Aorta (tissue), 5 donors: ENCODE measurements at regions not wholly inside any gene's neighbourhood (a gene's known extent, or its start where the extent isn't known, plus 50 kb on each side); places are given as distances from the start of the nearest gene placed in this dataset.

Experiments
- ATAC-seq: fragments of 200-7000 bp; cut with Tn5 transposase; one replicate; pipeline ENCODE4 v1.9.1; 2022; ENCODE audit warnings: moderate library complexity; ENCODE audit not compliant: low FRiP score
- DNase-seq, 2 donors: peaks; one replicate each; pipeline ENCODE4 v3.0.0-alpha.2; 2020
- H3K27ac ChIP-seq, 2 donors: one replicate each; pipeline ENCODE4 v1.5.1; 2013; ENCODE audit warnings: low read length in 2 of 2, mild to moderate bottlenecking in 2 of 2, moderate library complexity in 2 of 2, control low read depth in 1 of 2, inconsistent platforms in 1 of 2, low read depth in 1 of 2
- H3K27me3 ChIP-seq, 2 donors: one replicate each; pipeline ENCODE4 v1.6.1; 2013; ENCODE audit warnings: control low read depth in 1 of 2, low read length in 1 of 2, mild to moderate bottlenecking in 1 of 2, moderate library complexity in 1 of 2; ENCODE audit not compliant: insufficient read depth in 2 of 2, control insufficient read depth in 1 of 2
- H3K36me3 ChIP-seq, 2 donors: one replicate each; pipeline ENCODE4 v1.6.1; 2013; ENCODE audit warnings: control low read depth in 1 of 2, low read length in 1 of 2, mild to moderate bottlenecking in 1 of 2; ENCODE audit not compliant: insufficient read depth in 2 of 2, control insufficient read depth in 1 of 2
- H3K4me1 ChIP-seq, 2 donors: one replicate each; pipeline ENCODE4 v1.6.1; 2013; ENCODE audit warnings: low read length in 2 of 2, control low read depth in 1 of 2, mild to moderate bottlenecking in 1 of 2, moderate library complexity in 1 of 2; ENCODE audit not compliant: insufficient read depth in 2 of 2, control insufficient read depth in 1 of 2
- H3K4me3 ChIP-seq, 2 donors: one replicate each; pipeline ENCODE4 v1.5.1; 2013; ENCODE audit warnings: low read length in 2 of 2, control low read depth in 1 of 2, mild to moderate bottlenecking in 1 of 2
- H3K9me3 ChIP-seq: one replicate; pipeline ENCODE4 v1.6.1; 2013; ENCODE audit warnings: mild to moderate bottlenecking, low read length; ENCODE audit not compliant: control insufficient read depth
- WGBS, 2 donors: extraction: QIAGEN DNeasy Blood & Tissue Kit; methylation state at CpG; one replicate each; pipeline ENCODE4 v1.1.7; 2013; 5-methylcytosine and 5-hydroxymethylcytosine counted together
- intact Hi-C, 2 donors: fragments of 100-400 bp; cut with DNase I; formaldehyde crosslinking; loops; one replicate each; pipeline versions ENCODE4 v1.14.2 to v1.15.0; 2022
- donor health status: healthy with polysubstance abuse.
- donor health status: Bipolar disorder and iron deficiency.
- donor health status: DM: no; HTN: no; CAD: no.
- donor health status: DM: no; HTN: no; CAD: no.
- donor health status: DM: yes; HTN: yes; CAD: no.

DNA sequence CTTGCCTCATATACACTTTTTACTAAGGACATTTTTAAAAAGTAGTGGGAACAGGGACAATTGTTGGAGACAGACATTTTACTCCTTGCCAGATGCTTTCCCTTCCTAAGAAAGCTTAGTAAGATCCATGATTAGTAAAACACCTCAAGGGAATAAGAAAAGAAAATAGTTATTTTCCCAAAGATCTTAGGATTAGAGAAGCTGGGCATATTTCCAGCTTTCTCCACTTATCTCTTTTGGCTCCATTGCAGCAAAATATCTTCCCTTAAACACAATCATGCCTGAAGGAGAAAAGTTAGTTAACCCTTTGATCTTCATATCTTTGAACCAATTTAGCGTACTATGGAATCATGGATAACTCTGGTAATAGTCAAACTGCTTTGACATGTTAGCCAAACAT lies 257.9 kb downstream of the PCDH18 start:
- no peak overlapping the region for H3K4me3 ChIP-seq
- intact Hi-C loops: no loop called here

DNA sequence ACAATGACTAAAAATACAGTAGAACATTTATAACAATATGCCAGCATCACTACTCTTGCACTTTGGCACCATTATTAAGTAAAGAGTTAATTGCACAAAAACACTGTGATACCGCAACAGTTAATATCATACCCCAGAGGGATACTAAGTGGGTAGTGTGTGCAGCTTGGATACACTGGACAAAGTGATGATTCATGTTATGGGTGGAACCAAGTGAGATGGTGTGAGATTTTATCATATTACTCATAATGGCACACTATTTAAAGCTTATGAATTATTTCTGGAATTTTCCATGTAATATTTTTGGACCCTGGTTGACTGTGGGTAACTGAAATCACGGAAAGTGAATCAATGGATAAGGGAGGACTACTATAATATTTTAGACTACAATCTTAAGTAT lies 265.3 kb downstream of the PCDH18 start:
- no peak overlapping the region for H3K4me3 ChIP-seq
- H3K9me3 ChIP-seq: no peaks in the 10 kb centered on the region
- H3K4me1 ChIP-seq: peaks cover 2 to 3% of the 10 kb centered on the region in 2 donors
- H3K27me3 ChIP-seq: no peaks in the 10 kb centered on the region
- WGBS, 2 donors: 16% methylated on average over 2 of the region's 2 CpGs
- intact Hi-C loops: loop anchor here in 1 of 2 donors (10.0 kb wide), 1 partner anchor 108 kb away; no protein-coding TSS in a partner anchor
- no peaks in the 10 kb centered on the region for H3K36me3 ChIP-seq
- no peak for DNase-seq
- ATAC-seq: peak; percentile 87
- peak overlapping the region in 1 of 2 donors; percentile 57 for H3K27ac ChIP-seq

More for the DNA sequence above, 257.9 kb downstream of the PCDH18 start:
- Histone ChIP-seq H3K27me3 (no peaks in the 10 kb centered on the region), H3K27ac (no peak overlapping the region), H3K9me3 (no peaks in the 10 kb centered on the region), H3K4me1 (no peaks in the 10 kb centered on the region), H3K36me3 (no peaks in the 10 kb centered on the region)
- DNase-seq (no peak), ATAC-seq (no peak)
- 15 to 40% methylated on average over 1 of the region's 1 CpG for WGBS, 2 donors

DNA sequence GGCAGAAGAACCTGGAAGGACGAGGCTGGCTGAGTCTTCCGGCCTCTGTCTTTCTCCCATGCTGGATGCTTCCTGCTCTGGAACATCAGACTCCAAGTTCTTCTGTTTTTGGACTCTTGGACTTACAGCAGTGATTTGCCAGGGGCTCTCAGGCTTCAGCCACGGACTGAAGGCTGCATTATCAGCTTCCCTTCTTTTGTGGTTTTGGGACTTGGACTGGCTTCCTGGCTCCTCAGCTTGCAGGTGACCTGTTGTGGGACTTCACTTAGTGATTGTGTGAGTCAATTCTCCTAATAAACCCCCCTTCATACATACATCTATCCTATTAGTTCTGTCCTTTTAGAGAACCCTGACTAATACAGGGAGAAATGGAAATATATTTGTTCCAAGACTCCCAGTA lies 265.8 kb downstream of the PCDH18 start:
- Histone ChIP-seq H3K4me3 (no peak overlapping the region), H3K9me3 (no peaks in the 10 kb centered on the region), H3K27me3 (no peaks in the 10 kb centered on the region), H3K4me1 (peaks cover 2 to 3% of the 10 kb centered on the region in 2 donors), H3K36me3 (no peaks in the 10 kb centered on the region), H3K27ac (no peak overlapping the region)
- intact Hi-C loops: loop anchor here in 1 of 2 donors (10.0 kb wide), 1 partner anchor 108 kb away; no protein-coding TSS in a partner anchor
- DNase-seq (peak in 1 of 2 donors; percentile 37), ATAC-seq (no peak)
- WGBS, 2 donors: 54 to 56% methylated on average over 3 of the region's 3 CpGs

DNA sequence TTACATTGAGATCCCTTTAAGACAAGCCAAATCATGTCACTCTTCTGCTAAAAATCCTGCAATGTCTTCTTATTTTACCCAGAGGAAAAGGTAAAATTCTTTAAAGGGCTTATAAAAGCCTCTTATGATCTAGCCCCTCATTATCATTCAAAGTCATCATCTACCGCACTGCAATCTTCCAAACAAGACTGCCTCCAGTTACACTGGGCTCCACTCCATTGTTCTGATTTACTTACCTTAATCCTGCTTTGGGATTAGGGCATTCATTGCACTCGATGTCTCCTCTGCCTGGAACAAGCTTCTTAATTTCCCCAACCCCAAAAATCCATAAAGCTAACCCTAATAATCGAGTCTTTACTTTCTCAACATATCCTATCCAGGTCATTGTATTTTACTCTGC lies 269.1 kb downstream of the PCDH18 start:
- WGBS, 2 donors: 93 to 95% methylated on average over 3 of the region's 3 CpGs
- ATAC-seq: no peak

DNA sequence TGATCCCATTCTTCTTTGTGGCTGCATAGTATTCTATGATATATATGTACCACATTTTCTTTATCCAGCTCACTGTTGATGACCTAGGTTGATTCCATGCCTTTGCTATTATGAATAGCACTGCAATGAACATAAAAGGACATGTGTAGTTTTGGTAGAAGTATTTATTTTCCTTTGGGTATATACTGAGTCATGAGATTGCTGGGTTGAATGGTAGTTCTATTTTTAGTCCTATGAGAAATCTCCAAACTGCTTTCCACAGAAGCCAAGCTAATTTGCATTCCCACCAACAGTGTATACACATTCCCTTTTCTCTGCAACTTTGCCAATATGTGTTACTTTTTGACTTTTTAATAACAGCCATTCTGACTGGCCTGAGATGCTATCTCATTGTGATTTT lies 278.3 kb downstream of the PCDH18 start:
- DNase-seq: no peak
- H3K4me1 ChIP-seq: no peaks in the 10 kb centered on the region
- H3K27me3 ChIP-seq: no peaks in the 10 kb centered on the region
- ATAC-seq: no peak
- H3K9me3 ChIP-seq: no peaks in the 10 kb centered on the region
- no peak overlapping the region for H3K4me3 ChIP-seq
- no peaks in the 10 kb centered on the region for H3K36me3 ChIP-seq
- H3K27ac ChIP-seq: no peak overlapping the region
- intact Hi-C loops: no loop called here

More for the DNA sequence above, 269.1 kb downstream of the PCDH18 start:
- intact Hi-C loops: loop anchor here in 1 of 2 donors (10.0 kb wide), 1 partner anchor 112 kb away; no protein-coding TSS in a partner anchor
- no peak for DNase-seq
- H3K9me3 ChIP-seq: no peaks in the 10 kb centered on the region
- peaks cover 2 to 3% of the 10 kb centered on the region in 2 donors for H3K4me1 ChIP-seq
- H3K27ac ChIP-seq: no peak overlapping the region
- H3K27me3 ChIP-seq: no peaks in the 10 kb centered on the region
- no peaks in the 10 kb centered on the region for H3K36me3 ChIP-seq
- no peak overlapping the region for H3K4me3 ChIP-seq

DNA sequence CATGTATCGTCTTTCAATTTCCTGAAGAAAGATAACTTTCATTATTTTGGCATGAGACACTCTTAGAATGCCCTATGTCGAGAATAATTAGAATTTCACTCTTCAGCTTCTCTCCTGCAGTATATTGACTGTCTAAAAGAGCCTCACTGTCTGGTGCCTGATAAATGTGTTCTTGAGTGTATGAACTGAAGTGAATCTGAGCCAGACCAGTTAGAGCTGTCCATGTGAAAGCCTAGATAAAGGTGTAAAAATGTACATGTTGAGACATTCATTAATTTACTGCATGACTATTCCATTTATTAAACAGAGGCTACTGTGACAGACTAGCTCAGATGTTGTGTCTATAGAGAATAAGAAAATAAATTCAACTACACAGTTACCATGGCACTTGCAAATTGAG lies 283.2 kb downstream of the PCDH18 start:
- no peaks in the 10 kb centered on the region for H3K36me3 ChIP-seq

DNA sequence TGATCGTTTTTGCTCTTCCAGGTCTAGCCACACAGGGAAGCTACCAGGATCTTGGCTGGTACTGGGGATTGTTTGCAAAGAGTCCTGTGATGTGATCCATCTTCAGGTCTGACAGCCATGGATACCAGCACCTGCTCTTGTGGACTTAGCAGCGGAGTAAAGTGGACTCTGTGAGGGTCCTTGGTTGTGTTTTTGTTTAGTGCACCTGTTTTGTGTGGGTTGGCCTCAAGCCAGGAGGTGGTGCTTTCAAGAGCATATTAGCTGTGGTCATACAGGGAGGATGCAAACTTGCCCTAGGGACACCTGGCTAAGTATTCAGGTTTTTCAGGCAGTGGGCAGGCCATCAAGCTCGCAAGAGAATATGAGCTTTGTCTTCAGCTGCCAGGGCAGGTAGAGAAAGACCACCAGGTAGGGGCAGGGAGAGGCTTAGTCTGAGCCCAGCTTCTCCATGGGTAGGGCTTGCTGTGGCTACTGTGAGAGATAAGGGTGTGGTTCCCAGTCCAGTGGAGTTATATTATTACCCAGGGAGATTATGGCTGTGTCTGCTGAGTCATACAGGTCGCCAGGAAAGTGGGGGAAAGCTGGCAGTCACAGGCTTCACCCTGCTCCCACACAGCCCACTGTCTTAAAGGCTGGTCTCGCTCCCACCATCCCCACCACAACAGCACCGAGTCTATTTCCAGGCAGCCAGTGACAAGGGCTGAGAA lies 293.7 kb downstream of the PCDH18 start:
- DNase-seq (no peak), ATAC-seq (no peak)
- no peaks in the 10 kb centered on the region for H3K4me1 ChIP-seq
- H3K36me3 ChIP-seq: no peaks in the 10 kb centered on the region
- intact Hi-C loops: no loop called here
- H3K27ac ChIP-seq: no peak overlapping the region
- WGBS, 2 donors: 74 to 87% methylated on average over 6 of the region's 6 CpGs
- H3K27me3 ChIP-seq: no peaks in the 10 kb centered on the region
- no peaks in the 10 kb centered on the region for H3K9me3 ChIP-seq
- H3K4me3 ChIP-seq: no peak overlapping the region

More for the DNA sequence above, 283.2 kb downstream of the PCDH18 start:
- intact Hi-C loops: no loop called here
- Histone ChIP-seq H3K27ac (no peak overlapping the region), H3K9me3 (no peaks in the 10 kb centered on the region), H3K27me3 (no peaks in the 10 kb centered on the region), H3K4me1 (no peaks in the 10 kb centered on the region), H3K4me3 (no peak overlapping the region)
- WGBS, 2 donors: 61 to 64% methylated on average over 2 of the region's 2 CpGs
- DNase-seq (no peak), ATAC-seq (no peak)

DNA sequence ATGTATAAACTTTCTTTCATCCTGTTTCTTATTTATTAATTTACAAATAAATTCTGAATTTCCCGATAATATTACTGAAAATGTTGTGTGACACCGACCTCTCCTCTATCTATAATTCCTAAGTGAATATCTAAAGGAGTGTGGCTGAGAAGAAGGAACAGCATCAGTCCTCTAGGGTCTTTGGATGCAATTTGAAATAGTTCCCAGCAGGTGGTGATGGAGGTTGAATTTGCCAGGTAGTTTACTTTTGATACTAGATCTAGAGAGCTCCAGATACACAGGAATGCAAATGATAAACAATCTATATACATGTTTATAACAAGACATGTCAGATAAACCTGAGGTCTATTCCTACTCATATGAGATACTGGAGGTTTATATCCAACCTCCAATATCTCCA lies 305.4 kb downstream of the PCDH18 start:
- ATAC-seq: no peak
- intact Hi-C loops: no loop called here
- H3K4me3 ChIP-seq: no peak overlapping the region

DNA sequence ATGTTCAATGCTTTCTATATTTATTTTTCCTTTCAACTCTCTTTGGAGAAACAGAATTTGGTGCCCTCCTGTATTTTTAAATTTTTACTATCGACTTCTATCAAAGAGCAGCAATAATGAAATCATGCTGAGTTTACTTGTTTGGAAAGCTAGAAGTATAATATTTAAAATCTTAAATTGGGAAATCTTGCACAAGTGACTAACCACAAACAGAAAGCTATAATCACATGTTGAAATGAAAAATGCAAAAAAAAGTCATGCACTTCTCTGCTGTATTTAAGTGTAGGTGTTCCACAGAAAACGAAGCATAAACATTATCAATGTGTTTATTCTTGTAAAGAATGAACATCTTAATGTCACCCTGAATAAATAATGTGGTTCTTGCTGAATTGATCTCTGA lies 306.1 kb downstream of the PCDH18 start:
- ATAC-seq (no peak), DNase-seq (no peak)
- no peaks in the 10 kb centered on the region for H3K36me3 ChIP-seq
- H3K4me1 ChIP-seq: no peaks in the 10 kb centered on the region
- H3K27me3 ChIP-seq: no peaks in the 10 kb centered on the region
- 86 to 92% methylated on average over 2 of the region's 2 CpGs for WGBS, 2 donors
- H3K4me3 ChIP-seq: no peak overlapping the region
- no peaks in the 10 kb centered on the region for H3K9me3 ChIP-seq
- intact Hi-C loops: no loop called here
- H3K27ac ChIP-seq: no peak overlapping the region

More for the DNA sequence above, 305.4 kb downstream of the PCDH18 start:
- no peaks in the 10 kb centered on the region for H3K27me3 ChIP-seq
- DNase-seq: no peak
- no peak overlapping the region for H3K27ac ChIP-seq
- no peaks in the 10 kb centered on the region for H3K9me3 ChIP-seq
- H3K4me1 ChIP-seq: no peaks in the 10 kb centered on the region
- 65 to 74% methylated on average over 2 of the region's 2 CpGs for WGBS, 2 donors
- no peaks in the 10 kb centered on the region for H3K36me3 ChIP-seq
